ENCODE measurements at regions not wholly inside any gene's neighbourhood (a gene's known extent, or its start where the extent isn't known, plus 50 kb on each side); places are given as distances from the start of the nearest gene placed in this dataset.
"Not testable (repeated sequence)": the region's sequence is repeated elsewhere in the genome, so short reads cannot be mapped to it uniquely, and the experiment has no call there.

DNA sequence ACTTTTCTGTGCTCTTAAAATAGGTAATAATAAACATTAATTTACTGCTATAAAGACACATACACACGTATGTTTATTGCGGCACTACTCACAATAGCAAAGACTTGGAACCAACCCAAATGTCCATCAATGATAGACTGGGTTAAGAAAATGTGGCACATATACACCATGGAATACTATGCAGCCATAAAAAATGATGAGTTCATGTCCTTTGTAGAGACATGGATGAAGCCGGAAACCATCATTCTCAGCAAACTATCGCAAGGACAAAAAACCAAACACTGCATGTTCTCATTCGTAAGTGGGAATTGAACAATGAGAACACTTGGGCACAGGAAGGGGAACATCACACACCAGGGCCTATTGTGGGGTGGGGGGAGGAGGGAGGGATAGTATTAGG lies 97.4 kb upstream of the NR5A2 start:
- not testable (repeated sequence) for H3K9me3 ChIP-seq (replicated peaks); H3K27me3 ChIP-seq (replicated peaks); H3K36me3 ChIP-seq; H3K27ac ChIP-seq; H3K4me3 ChIP-seq; H3K4me1 ChIP-seq (replicated peaks); DNase-seq (ENCODE audit: low read depth in 1 of 2, low spot score in 2 of 2)

GRCh38 chr1:199931666-199932377 lies 95.7 kb upstream of the NR5A2 start:
- H3K27ac ChIP-seq, result no peak overlapping the region
- H3K9me3 ChIP-seq (replicated peaks), result no peaks in the 10 kb centered on the region
- no peaks in the 10 kb centered on the region for H3K36me3 ChIP-seq
- H3K27me3 ChIP-seq (replicated peaks), result no peaks in the 10 kb centered on the region
- H3K4me1 ChIP-seq (replicated peaks), result no peaks in the 10 kb centered on the region
- H3K4me3 ChIP-seq, result no peak overlapping the region
- no peak for DNase-seq (ENCODE audit: low read depth in 1 of 2, low spot score in 2 of 2)

DNA sequence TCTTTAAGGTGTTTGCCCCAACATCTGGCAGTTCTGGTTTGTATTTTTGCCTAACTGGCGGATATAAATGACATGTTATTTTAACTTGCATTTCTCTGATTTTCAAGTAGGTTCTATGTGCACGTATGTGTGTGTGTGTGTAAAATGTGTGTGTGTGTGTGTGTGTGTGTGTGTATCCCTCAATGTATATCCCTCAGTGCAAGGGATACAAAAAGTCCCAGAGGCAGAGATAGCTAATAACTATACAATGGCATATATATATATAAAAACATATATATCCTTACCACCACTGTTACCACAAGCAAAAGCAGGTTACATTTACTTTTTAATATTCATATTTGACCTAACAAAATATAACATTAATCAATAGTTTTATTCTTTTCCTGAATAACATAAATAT lies 95.0 kb upstream of the NR5A2 start:
- H3K36me3 ChIP-seq, result no peaks in the 10 kb centered on the region
- H3K4me3 ChIP-seq, result no peak overlapping the region
- no peak for DNase-seq (ENCODE audit: low read depth in 1 of 2, low spot score in 2 of 2)
- H3K4me1 ChIP-seq (replicated peaks), result no peaks in the 10 kb centered on the region
- no peaks in the 10 kb centered on the region for H3K9me3 ChIP-seq (replicated peaks)
- H3K27me3 ChIP-seq (replicated peaks), result no peaks in the 10 kb centered on the region
- no peak overlapping the region for H3K27ac ChIP-seq

GRCh38 chr1:199936441-199936840 lies 91.1 kb upstream of the NR5A2 start:
- Histone ChIP-seq H3K27ac (no peak overlapping the region), H3K4me3 (no peak overlapping the region), H3K4me1 (replicated peaks) (no peaks in the 10 kb centered on the region), H3K27me3 (replicated peaks) (no peaks in the 10 kb centered on the region), H3K9me3 (replicated peaks) (no peaks in the 10 kb centered on the region), H3K36me3 (no peaks in the 10 kb centered on the region)
- no peak for DNase-seq (ENCODE audit: low read depth in 1 of 2, low spot score in 2 of 2)

DNA sequence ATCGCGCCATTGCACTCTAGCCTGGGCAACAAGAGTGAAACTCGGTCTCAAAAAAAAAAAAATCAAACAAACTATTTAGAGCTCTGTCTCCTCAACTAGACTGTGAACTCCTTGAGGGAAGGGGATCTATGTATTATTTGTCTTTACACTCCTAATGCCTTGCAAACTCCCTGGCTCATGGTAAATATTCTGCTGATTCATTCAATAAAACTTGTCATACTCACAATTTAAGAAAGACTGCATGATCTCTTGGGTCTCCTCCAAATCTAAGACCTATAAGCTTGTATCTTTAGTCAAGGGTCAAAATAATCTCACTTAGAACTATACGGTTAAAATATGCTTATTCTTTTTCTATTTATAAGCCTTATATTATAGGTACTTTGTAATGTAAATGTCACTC lies 90.3 kb upstream of the NR5A2 start:
- no peaks in the 10 kb centered on the region for H3K9me3 ChIP-seq (replicated peaks)
- H3K4me1 ChIP-seq (replicated peaks), result no peaks in the 10 kb centered on the region; the same call in 1 of the 2 replicates
- no peak overlapping the region for H3K27ac ChIP-seq
- H3K27me3 ChIP-seq (replicated peaks), result no peaks in the 10 kb centered on the region
- no peaks in the 10 kb centered on the region for H3K36me3 ChIP-seq
- H3K4me3 ChIP-seq, result no peak overlapping the region
- DNase-seq (ENCODE audit: low read depth in 1 of 2, low spot score in 2 of 2), result no peak

DNA sequence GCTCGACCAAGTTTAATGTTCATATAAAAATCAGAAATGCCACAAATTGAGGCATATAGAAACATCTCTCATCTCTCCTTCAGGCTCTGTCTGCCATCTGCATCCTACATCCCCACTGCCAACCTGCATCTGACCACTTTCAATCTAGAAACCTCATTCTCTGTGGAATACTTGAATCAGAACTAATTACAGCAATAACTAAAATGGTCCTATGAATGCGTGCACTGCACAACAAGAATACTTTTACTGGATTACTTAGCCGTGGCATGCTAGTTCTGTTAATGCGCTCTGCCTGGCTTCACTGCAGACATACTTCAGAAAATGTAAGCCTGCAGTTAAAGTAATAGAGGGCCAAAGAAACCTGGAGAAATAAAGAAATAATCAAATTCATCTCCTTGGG lies 89.8 kb upstream of the NR5A2 start:
- Histone ChIP-seq H3K4me1 (replicated peaks) (no peaks in the 10 kb centered on the region; the same call in 1 of the 2 replicates), H3K27ac (no peak overlapping the region), H3K36me3 (no peaks in the 10 kb centered on the region), H3K4me3 (no peak overlapping the region), H3K27me3 (replicated peaks) (no peaks in the 10 kb centered on the region), H3K9me3 (replicated peaks) (no peaks in the 10 kb centered on the region)
- no peak for DNase-seq (ENCODE audit: low read depth in 1 of 2, low spot score in 2 of 2)

DNA sequence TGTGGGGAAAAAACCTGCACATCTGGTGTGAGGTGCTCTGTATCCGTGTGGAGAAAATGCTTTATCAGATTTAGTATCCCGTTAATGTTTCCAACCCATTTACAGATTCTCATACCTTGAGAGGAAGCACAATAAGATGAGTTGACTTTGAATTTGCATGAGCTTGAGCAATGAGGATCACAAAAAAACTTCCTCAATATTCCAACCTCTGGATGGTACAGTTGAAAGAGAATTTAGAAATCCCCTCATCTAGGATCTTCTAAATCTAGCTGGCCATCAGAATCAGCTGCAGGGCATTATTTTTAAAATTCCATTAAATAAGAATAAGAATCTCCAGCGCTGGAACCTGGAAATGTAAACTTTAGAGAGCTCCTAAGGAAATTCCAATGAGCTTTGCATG lies 82.5 kb upstream of the NR5A2 start:
- Histone ChIP-seq H3K27ac (no peak overlapping the region), H3K9me3 (replicated peaks) (no peaks in the 10 kb centered on the region), H3K27me3 (replicated peaks) (no peaks in the 10 kb centered on the region; the same call in 1 of the 2 replicates), H3K4me3 (no peak overlapping the region), H3K36me3 (no peaks in the 10 kb centered on the region), H3K4me1 (replicated peaks) (no peaks in the 10 kb centered on the region; the same call in 1 of the 2 replicates)
- no peak for DNase-seq (ENCODE audit: low read depth in 1 of 2, low spot score in 2 of 2)

GRCh38 chr1:199945591-199945990 lies 81.9 kb upstream of the NR5A2 start:
- Histone ChIP-seq H3K9me3 (replicated peaks) (no peaks in the 10 kb centered on the region), H3K27ac (no peak overlapping the region), H3K4me3 (no peak overlapping the region), H3K27me3 (replicated peaks) (no peaks in the 10 kb centered on the region; the same call in 1 of the 2 replicates), H3K36me3 (no peaks in the 10 kb centered on the region), H3K4me1 (replicated peaks) (no peaks in the 10 kb centered on the region; the same call in 1 of the 2 replicates)
- no peak for DNase-seq (ENCODE audit: low read depth in 1 of 2, low spot score in 2 of 2)

GRCh38 chr1:199946305-199947155 lies 81.0 kb upstream of the NR5A2 start:
- Histone ChIP-seq H3K4me3 (no peak overlapping the region), H3K36me3 (no peaks in the 10 kb centered on the region), H3K27ac (no peak overlapping the region), H3K4me1 (replicated peaks) (no peaks in the 10 kb centered on the region; the same call in 1 of the 2 replicates), H3K9me3 (replicated peaks) (no peaks in the 10 kb centered on the region), H3K27me3 (replicated peaks) (no peaks in the 10 kb centered on the region; the same call in 1 of the 2 replicates)
- no peak for DNase-seq (ENCODE audit: low read depth in 1 of 2, low spot score in 2 of 2)

GRCh38 chr1:199948587-199949280 lies 78.8 kb upstream of the NR5A2 start:
- Histone ChIP-seq H3K4me1 (replicated peaks) (no peaks in the 10 kb centered on the region), H3K27me3 (replicated peaks) (no peaks in the 10 kb centered on the region; the same call in 1 of the 2 replicates), H3K36me3 (no peaks in the 10 kb centered on the region), H3K27ac (no peak overlapping the region), H3K4me3 (no peak overlapping the region), H3K9me3 (replicated peaks) (no peaks in the 10 kb centered on the region)
- no peak for DNase-seq (ENCODE audit: low read depth in 1 of 2, low spot score in 2 of 2)

GRCh38 chr1:199951005-199951404 lies 76.5 kb upstream of the NR5A2 start:
- DNase-seq (ENCODE audit: low read depth in 1 of 2, low spot score in 2 of 2); H3K4me3 ChIP-seq; H3K9me3 ChIP-seq (replicated peaks); H3K36me3 ChIP-seq; H3K27me3 ChIP-seq (replicated peaks); H3K4me1 ChIP-seq (replicated peaks); H3K27ac ChIP-seq: not testable (repeated sequence)

GRCh38 chr1:199953651-199954050 lies 73.9 kb upstream of the NR5A2 start:
- H3K27me3 ChIP-seq (replicated peaks), result no peaks in the 10 kb centered on the region
- no peak overlapping the region for H3K27ac ChIP-seq
- H3K4me1 ChIP-seq (replicated peaks), result no peaks in the 10 kb centered on the region
- no peak overlapping the region for H3K4me3 ChIP-seq
- H3K9me3 ChIP-seq (replicated peaks), result no peaks in the 10 kb centered on the region
- DNase-seq (ENCODE audit: low read depth in 1 of 2, low spot score in 2 of 2), result no peak
- no peaks in the 10 kb centered on the region for H3K36me3 ChIP-seq

GRCh38 chr1:199954699-199955098 lies 72.8 kb upstream of the NR5A2 start:
- no peak overlapping the region for H3K4me3 ChIP-seq
- H3K4me1 ChIP-seq (replicated peaks), result no peaks in the 10 kb centered on the region
- H3K27ac ChIP-seq, result no peak overlapping the region
- DNase-seq (ENCODE audit: low read depth in 1 of 2, low spot score in 2 of 2), result no peak
- H3K9me3 ChIP-seq (replicated peaks), result no peaks in the 10 kb centered on the region
- no peaks in the 10 kb centered on the region for H3K27me3 ChIP-seq (replicated peaks)
- H3K36me3 ChIP-seq, result no peaks in the 10 kb centered on the region

DNA sequence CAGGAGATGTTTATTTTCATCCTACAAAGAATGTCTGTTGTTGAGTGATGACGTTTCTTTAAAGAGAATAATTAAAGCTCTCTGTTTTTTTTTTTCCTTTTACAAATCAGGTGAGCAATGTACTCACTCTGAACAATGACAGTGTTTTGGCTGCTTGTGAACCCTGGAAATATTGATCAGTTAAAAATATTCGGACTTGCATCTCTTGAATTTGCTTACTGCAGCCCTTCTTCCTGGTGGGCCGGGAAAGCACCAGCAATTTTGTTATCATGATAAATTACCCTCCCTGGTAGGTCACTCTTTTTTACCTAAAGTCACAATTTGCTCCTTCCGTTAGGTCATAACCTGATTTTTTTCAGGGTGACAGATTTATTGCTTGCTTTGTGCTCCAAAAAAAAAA lies 72.3 kb upstream of the NR5A2 start:
- Histone ChIP-seq H3K4me3 (no peak overlapping the region), H3K27ac (no peak overlapping the region), H3K36me3 (no peaks in the 10 kb centered on the region), H3K9me3 (replicated peaks) (no peaks in the 10 kb centered on the region), H3K4me1 (replicated peaks) (no peaks in the 10 kb centered on the region), H3K27me3 (replicated peaks) (no peaks in the 10 kb centered on the region)
- DNase-seq (ENCODE audit: low read depth in 1 of 2, low spot score in 2 of 2), result no peak
